CD4-positive, alpha-beta T cell treated with Interleukin-15 for 1 hour (primary cell): ENCODE measurements at regions not wholly inside any gene's neighbourhood (a gene's known extent, or its start where the extent isn't known, plus 50 kb on each side); places are given as distances from the start of the nearest gene placed in this dataset.
A peak's percentile ranks its signal among the peaks of the same experiment; 100 is the strongest.
"Not testable (repeated sequence)": the region's sequence is repeated elsewhere in the genome, so short reads cannot be mapped to it uniquely, and the experiment has no call there.

Source experiments
- DNase-seq: peaks from one replicate; pipeline ENCODE4 v3.0.0-alpha.2; 2020

- no peak for DNase-seq
Measured at GRCh38 chr4:131603705-131604104, 1545.4 kb upstream of the PCDH10 start.

DNA sequence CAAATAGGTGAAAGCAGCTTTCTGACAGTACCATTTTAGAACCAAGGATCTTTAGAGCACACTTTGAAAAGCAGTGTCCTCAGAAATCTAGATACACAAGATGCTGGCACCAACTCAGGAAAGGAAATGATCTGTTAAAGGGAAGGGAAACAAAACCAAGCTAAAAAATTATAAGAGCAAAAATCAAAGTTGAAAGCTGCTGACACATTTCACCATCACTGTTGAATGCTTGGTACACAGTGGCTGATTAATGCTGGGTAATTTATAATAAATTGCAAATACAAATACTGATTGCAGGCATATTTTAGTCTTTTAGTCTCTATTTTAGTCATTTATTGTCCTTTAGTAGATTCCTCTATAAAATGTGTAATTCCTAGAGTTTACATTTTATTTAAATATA is 1540.1 kb upstream of the PCDH10 start:
- no peak for DNase-seq

DNA sequence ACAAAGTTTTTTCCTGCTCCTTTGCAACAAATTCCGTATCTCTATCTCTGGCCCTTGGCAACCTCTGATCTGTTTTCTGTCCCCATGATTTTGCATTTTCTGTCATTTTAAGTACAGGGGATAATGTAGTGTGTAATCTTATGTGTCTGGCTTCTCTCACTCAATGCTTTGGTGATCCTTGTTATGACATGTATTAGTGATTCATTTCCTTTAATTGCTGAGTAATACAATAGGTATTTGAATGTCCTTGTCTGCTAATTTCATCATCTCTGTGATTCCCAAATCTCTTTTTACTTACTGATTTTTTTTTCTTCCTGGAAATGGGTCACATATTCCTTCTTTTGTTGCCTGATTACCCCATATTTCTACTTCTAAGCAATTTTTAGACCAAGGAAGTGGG is 1538.6 kb upstream of the PCDH10 start:
- not testable (repeated sequence) for DNase-seq

- no peak for DNase-seq
Measured at GRCh38 chr4:131613086-131613823, 1535.8 kb upstream of the PCDH10 start.

- no peak for DNase-seq
Measured at GRCh38 chr4:131613824-131614216, 1535.3 kb upstream of the PCDH10 start.

- no peak for DNase-seq
Measured at GRCh38 chr4:131632877-131633276, 1516.2 kb upstream of the PCDH10 start.

DNA sequence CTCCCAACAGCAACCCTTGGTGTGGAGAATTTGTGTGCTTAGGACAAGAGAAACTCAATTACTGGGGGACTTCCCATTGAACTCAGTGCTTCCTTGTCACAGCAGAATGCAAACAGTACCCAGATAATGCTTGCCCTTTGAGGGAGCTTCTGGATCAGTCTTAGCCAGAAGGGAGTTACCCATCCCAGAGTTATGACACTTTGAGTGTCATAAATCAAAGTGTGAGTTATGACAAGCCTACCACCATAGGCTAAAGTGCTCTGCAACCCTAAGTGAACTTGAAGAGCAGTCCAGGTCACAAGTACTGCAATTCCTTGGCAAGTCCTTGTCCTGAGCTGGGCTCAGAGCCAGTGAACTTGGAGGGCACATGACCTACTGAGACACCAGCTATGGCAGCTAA is 1513.9 kb upstream of the PCDH10 start:
- DNase-seq: no peak

DNA sequence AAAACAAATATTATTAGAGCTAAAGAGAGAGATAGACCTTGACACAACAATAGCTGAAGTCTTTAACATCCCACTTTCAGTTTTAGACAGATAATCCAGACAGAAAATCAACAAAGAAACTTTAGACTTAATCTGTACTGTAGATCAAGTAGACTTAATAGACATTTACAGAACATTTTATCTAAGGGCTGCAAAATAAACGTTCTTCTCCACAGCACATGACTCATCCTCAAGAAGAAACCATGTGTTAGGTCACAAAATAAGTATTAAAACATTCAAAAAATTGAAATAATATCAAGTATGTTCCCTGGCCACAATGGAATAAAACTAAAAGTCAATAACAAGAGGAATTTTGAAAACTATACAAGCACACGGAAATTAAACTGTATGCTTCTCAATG is 1510.3 kb upstream of the PCDH10 start:
- no peak for DNase-seq

GRCh38 chr4:131644619-131645018 is 1504.5 kb upstream of the PCDH10 start:
- DNase-seq: no peak

DNA sequence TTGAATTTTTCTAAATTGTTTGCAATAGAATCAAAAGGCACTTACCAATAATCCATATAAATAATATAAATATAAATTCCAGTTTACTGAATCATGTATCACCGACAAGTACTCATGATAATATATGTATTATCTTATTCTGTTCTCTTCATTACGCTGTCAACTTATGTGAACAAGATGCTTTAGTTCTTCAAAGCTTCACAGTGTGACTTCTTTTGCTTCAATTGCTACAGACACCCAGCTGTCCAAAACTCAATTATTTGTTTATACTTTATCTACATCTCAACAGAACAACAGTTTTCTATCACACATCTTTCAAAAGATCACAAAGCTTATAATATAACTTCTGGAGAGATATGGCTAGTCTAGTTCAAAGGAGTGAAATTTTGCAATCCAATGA is 1499.9 kb upstream of the PCDH10 start:
- DNase-seq: no peak

GRCh38 chr4:131650951-131651350 is 1498.1 kb upstream of the PCDH10 start:
- no peak for DNase-seq

DNA sequence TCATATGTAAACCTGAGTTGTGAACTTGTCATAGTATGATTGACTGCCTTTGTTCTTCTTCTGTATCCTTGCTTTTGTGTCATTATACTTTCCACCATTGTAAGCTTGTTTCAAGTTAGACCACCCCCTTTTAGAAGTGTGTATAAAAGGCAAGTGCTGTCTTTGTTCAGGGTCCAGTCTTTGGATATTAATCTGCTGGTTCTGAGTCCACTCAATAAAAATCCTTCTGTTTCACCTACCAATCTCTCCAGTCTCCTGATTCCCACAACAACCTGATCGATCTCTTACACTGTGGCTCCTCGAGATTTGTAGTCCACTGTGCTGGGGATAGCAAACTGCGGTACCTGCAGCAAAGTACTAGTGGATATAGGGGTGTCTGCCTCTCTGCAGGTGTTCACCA is 1465.8 kb upstream of the PCDH10 start:
- not testable (repeated sequence) for DNase-seq

GRCh38 chr4:131721883-131722282 is 1427.2 kb upstream of the PCDH10 start:
- no peak for DNase-seq

DNA sequence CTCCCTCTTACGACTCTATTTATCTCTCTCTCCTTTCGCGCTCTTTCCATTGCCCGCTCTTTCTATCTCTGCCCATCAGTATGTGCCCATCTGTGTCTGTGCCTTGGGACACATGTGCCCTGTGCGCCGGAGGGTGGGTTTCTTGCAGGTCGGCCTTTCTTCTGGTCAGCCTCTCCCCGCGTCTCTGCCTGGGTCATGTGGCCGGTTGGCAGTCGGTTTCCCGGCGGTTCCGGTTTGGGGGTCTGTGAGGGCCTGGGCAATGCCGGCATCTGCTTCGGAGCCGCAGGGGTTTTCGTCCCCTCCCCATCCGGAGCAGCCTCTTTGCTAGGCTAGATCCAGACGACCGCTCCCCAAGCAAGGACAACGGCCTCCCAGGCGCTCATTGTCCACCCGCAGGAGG is 1426.0 kb upstream of the PCDH10 start:
- DNase-seq: not testable (repeated sequence)

DNA sequence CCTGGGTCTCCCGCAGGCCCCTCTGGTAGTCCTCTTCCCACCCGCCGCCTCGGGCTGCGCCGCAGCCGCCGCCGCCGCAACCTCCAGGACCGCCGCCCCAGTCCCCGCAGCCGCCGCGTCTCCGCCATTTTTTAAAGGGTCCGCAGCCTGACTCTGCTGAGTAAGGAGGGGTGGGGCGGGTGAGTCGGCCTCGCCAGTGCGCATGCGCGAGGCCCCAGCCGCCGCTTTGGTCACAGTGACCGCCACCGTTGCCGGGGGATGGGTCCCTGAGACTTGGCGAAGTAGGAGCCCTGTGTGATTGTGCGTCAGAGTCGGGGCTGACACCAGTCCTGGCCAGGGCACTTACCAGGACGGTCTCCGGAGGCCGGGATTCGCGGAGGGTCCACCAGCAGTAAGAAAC is 1424.2 kb upstream of the PCDH10 start:
- peak; percentile 74 for DNase-seq

DNA sequence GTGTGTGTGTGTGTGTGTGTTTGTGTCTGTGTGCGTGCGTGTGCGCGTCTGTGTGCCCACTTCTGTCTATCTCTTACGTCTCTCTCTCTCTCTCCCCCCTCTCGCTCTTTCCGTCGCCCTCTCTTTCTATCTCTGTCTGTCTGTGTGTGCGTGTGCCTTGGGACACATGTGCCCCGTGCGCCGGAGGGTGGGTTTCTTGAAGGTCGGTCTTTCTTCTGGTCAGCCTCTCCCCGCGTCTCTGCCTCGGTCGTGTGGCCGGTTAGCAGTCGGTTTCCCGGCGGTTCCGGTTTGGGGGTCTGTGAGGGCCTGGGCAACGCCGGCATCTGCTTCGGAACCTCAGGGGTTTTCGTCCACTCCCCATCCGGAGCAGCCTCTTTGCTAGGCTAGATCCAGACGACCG is 1423.6 kb upstream of the PCDH10 start:
- DNase-seq: not testable (repeated sequence)

- not testable (repeated sequence) for DNase-seq
Measured at GRCh38 chr4:131726940-131727339, 1422.2 kb upstream of the PCDH10 start.

- not testable (repeated sequence) for DNase-seq
Measured at GRCh38 chr4:131727418-131727817, 1421.7 kb upstream of the PCDH10 start.

GRCh38 chr4:131729205-131729604 is 1419.9 kb upstream of the PCDH10 start:
- not testable (repeated sequence) for DNase-seq

- not testable (repeated sequence) for DNase-seq
Measured at GRCh38 chr4:131729716-131730398, 1419.2 kb upstream of the PCDH10 start.

DNA sequence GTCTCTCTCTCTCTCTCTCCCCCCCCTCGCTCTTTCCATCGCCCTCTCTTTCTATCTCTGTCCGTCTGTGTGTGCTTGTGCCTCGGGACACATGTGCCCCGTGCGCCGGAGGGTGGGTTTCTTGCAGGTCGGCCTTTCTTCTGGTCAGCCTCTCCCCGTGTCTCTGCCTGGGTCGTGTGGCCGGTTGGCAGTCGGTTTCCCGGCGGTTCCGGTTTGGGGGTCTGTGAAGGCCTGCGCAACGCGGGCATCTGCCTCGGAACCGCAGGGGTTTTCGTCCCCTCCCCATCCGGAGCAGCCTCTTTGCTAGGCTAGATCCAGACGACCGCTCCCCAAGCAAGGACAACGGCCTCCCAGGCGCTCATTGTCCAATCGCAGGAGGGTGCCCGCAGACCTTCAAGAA is 1418.5 kb upstream of the PCDH10 start:
- not testable (repeated sequence) for DNase-seq

DNA sequence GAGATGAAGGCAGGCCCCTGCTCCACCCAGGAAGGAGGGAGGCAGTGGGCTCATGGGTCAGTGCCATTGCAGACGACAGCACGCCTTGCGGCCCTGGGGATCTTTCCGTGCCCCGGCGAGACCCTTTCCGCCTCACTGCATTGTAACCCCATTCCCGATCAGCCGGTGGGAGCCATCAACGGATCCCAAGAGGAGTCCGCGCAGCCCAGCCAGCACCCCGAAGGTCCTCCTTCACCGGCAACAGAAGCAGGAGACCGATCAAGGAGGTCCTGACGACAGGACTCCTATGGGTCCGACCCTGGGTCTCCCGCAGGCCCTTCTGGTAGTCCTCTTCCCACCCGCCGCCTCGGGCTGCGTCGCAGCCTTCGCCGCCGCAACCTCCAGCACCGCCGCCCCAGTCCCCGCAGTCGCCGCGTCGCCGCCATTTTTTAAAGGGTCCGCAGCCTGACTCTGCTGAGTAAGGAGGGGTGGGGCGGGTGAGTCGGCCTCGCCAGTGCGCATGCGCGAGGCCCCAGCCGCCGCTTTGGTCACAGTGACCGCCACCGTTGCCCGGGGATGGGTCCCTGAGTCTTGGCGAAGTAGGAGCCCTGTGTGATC is 1417.0 kb upstream of the PCDH10 start:
- peak; percentile 16 for DNase-seq

DNA sequence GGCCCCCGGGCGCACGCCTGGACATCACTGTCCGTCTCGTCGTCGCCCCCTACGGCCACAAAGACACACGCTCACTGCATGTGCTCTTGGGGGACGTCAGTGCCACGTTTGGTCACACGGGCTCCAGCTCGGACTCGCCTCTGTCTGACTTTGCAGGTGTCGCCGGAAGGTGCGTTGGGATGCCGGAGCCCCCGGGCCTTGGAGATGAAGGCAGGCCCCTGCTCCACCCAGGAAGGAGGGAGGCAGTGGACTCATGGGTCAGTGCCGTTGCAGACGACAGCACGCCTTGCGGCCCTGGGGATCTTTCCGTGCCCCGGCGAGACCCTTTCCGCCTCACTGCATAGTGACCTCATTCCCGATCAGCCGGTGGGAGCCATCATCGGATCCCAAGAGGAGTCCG is 1414.8 kb upstream of the PCDH10 start:
- not testable (repeated sequence) for DNase-seq

GRCh38 chr4:131734851-131735385 is 1414.2 kb upstream of the PCDH10 start:
- peak; percentile 24 for DNase-seq
